Glutamatergic neuron (in vitro differentiated cells): ENCODE measurements at regions not wholly inside any gene's neighbourhood (a gene's known extent, or its start where the extent isn't known, plus 50 kb on each side); places are given as distances from the start of the nearest gene placed in this dataset.

Source experiments
- DNase-seq: peaks from one replicate; pipeline ENCODE4 v3.0.0; 2022
- H3K27ac Mint-ChIP-seq: one replicate; pipeline ENCODE4 v1.8.0; 2020; ENCODE audit warnings: mild to moderate bottlenecking, mixed read lengths, inconsistent platforms; ENCODE audit not compliant: unreplicated experiment
- H3K27me3 Mint-ChIP-seq: one replicate; pipeline ENCODE4 v1.8.0; 2020; ENCODE audit warnings: mild to moderate bottlenecking, moderate library complexity, mixed read lengths, inconsistent platforms; ENCODE audit not compliant: unreplicated experiment
- H3K36me3 Mint-ChIP-seq: one replicate; pipeline ENCODE4 v1.8.0; 2020; ENCODE audit warnings: mild to moderate bottlenecking, mixed read lengths, inconsistent platforms; ENCODE audit not compliant: unreplicated experiment
- H3K4me1 Mint-ChIP-seq: one replicate; pipeline ENCODE4 v1.8.0; 2020; ENCODE audit warnings: mild to moderate bottlenecking, low read depth, mixed read lengths, inconsistent platforms; ENCODE audit not compliant: unreplicated experiment
- H3K4me3 Mint-ChIP-seq: one replicate; pipeline ENCODE4 v1.8.0; 2020; ENCODE audit warnings: mild to moderate bottlenecking, mixed read lengths, inconsistent platforms; ENCODE audit not compliant: unreplicated experiment
- H3K9me3 Mint-ChIP-seq: one replicate; pipeline ENCODE4 v1.8.0; 2020; ENCODE audit warnings: mild to moderate bottlenecking, moderate library complexity, mixed read lengths, inconsistent platforms; ENCODE audit not compliant: unreplicated experiment
- CTCF ChIP-seq: fragments of 200-600 bp; sonication (generic); IDR thresholded peaks from one replicate; pipeline ENCODE4 v1.5.0; 2021; ENCODE audit not compliant: partially characterized antibody, unreplicated experiment

- Mint-ChIP-seq H3K27ac (no peak overlapping the region), H3K4me3 (no peak overlapping the region), H3K4me1 (no peaks in the 10 kb centered on the region), H3K9me3 (no peaks in the 10 kb centered on the region), H3K27me3 (no peaks in the 10 kb centered on the region), H3K36me3 (no peaks in the 10 kb centered on the region)
- DNase-seq: no peak
- no peak for TF ChIP-seq CTCF
Observed at GRCh38 chr13:62096652-62097051, 681.0 kb upstream of the PCDH20 start.

GRCh38 chr13:62094932-62095331 lies 679.3 kb upstream of the PCDH20 start:
- Mint-ChIP-seq H3K4me1 (no peaks in the 10 kb centered on the region), H3K4me3 (no peak overlapping the region), H3K27me3 (no peaks in the 10 kb centered on the region), H3K9me3 (no peaks in the 10 kb centered on the region), H3K36me3 (no peaks in the 10 kb centered on the region), H3K27ac (no peak overlapping the region)
- no peak for TF ChIP-seq CTCF
- no peak for DNase-seq

GRCh38 chr13:62093984-62094780 lies 678.5 kb upstream of the PCDH20 start:
- H3K27me3 Mint-ChIP-seq: no peaks in the 10 kb centered on the region
- H3K9me3 Mint-ChIP-seq: no peaks in the 10 kb centered on the region
- no peak for DNase-seq
- TF ChIP-seq CTCF: no peak
- H3K27ac Mint-ChIP-seq: no peak overlapping the region
- no peaks in the 10 kb centered on the region for H3K4me1 Mint-ChIP-seq
- no peaks in the 10 kb centered on the region for H3K36me3 Mint-ChIP-seq
- H3K4me3 Mint-ChIP-seq: no peak overlapping the region

GRCh38 chr13:62092949-62093348 lies 677.3 kb upstream of the PCDH20 start:
- H3K4me1 Mint-ChIP-seq: no peaks in the 10 kb centered on the region
- no peaks in the 10 kb centered on the region for H3K9me3 Mint-ChIP-seq
- H3K27ac Mint-ChIP-seq: no peak overlapping the region
- no peak for TF ChIP-seq CTCF
- H3K36me3 Mint-ChIP-seq: no peaks in the 10 kb centered on the region
- DNase-seq: no peak
- H3K27me3 Mint-ChIP-seq: no peaks in the 10 kb centered on the region
- H3K4me3 Mint-ChIP-seq: no peak overlapping the region

- Mint-ChIP-seq H3K27ac (no peak overlapping the region), H3K4me3 (no peak overlapping the region), H3K36me3 (no peaks in the 10 kb centered on the region), H3K4me1 (no peaks in the 10 kb centered on the region), H3K27me3 (no peaks in the 10 kb centered on the region), H3K9me3 (no peaks in the 10 kb centered on the region)
- TF ChIP-seq CTCF: no peak
- DNase-seq: no peak
Observed at GRCh38 chr13:62092536-62092935, 676.9 kb upstream of the PCDH20 start.
